HepG2 (cell line): ENCODE measurements at regions not wholly inside any gene's neighbourhood (a gene's known extent, or its start where the extent isn't known, plus 50 kb on each side); places are given as distances from the start of the nearest gene placed in this dataset.
"Not testable (repeated sequence)": the region's sequence is repeated elsewhere in the genome, so short reads cannot be mapped to it uniquely, and the experiment has no call there.

Experiments used
- ATAC-seq: fragments of 200-7000 bp; cut with Tn5 transposase; 3 replicates; pipeline ENCODE4 v1.9.1; 2020; ENCODE audit warnings: mild to moderate bottlenecking, moderate library complexity
- BruUV-seq: library from RNA; stranded (reverse); fragments of 400-500 nt; replicated peaks from 2 replicates; lab custom pipeline; 2021; lab: Mats Ljungman, UMichigan
- CTCF ChIA-PET: fragments of 300-600 bp; formaldehyde crosslinking; extraction: SDS; loops from one replicate; lab custom pipeline; 2021; ENCODE audit warnings: low total read pairs, inconsistent platforms, low intra/inter-chr PET ratio; lab: Yijun Ruan, JAX
- POLR2A ChIA-PET: fragments of 350-600 bp; sonication (Branson Sonifier 250); formaldehyde crosslinking; loops from one replicate; lab custom pipeline; 2020; ENCODE audit warnings: antibody characterized with exemption, inconsistent platforms; lab: Yijun Ruan, JAX
- DNase-seq: peaks from one replicate; pipeline ENCODE4 v3.0.0-alpha.2; 2015; ENCODE audit warnings: low spot score
- FAIRE-seq: peaks from 3 replicates; lab custom pipeline; 2011; peaks lifted over from hg19 to GRCh38; lab: Jason Lieb, UNC
- H2AFZ ChIP-seq: one replicate; pipeline ENCODE4 v1.6.1; 2011; ENCODE audit warnings: low read length, inconsistent platforms
- H3K27ac ChIP-seq: fragments of 300-600 bp; 3 replicates; pipeline ENCODE4 v1.8.0; 2011; ENCODE audit warnings: mixed run types, mild to moderate bottlenecking, mixed read lengths, low read length, inconsistent platforms; ENCODE audit not compliant: insufficient read depth; ENCODE audit errors: extremely low read length
- H3K27me3 ChIP-seq, 2 experiments: fragments of 200-600 bp in 1 of 2; 2 replicates in 1 of 2; 3 replicates in 1 of 2; pipeline versions ENCODE4 v1.6.0 to v1.8.0; 2011; ENCODE audit warnings: low read length in 2 of 2, mild to moderate bottlenecking in 2 of 2, moderate library complexity in 2 of 2, inconsistent platforms in 1 of 2; ENCODE audit not compliant: insufficient read depth in 2 of 2, control insufficient read depth in 1 of 2
- H3K36me3 ChIP-seq, 2 experiments: fragments of 200-600 bp in 1 of 2; replicated peaks in 1 of 2; 2 replicates in 1 of 2; 3 replicates in 1 of 2; pipeline versions ENCODE4 v1.5.1 to v1.8.0; 2011; ENCODE audit warnings: low read length in 2 of 2, inconsistent platforms in 1 of 2; ENCODE audit not compliant: insufficient read depth in 2 of 2, control insufficient read depth in 1 of 2
- H3K4me1 ChIP-seq: 2 replicates; pipeline ENCODE4 v1.5.1; 2012; ENCODE audit warnings: low read length, inconsistent platforms; ENCODE audit not compliant: insufficient read depth
- H3K4me2 ChIP-seq: 2 replicates; pipeline ENCODE4 v1.6.0; 2011; ENCODE audit warnings: low read depth, low read length, inconsistent platforms
- H3K4me3 ChIP-seq, 3 experiments: fragments of 200-600 bp in 1 of 3; sonication (generic), shearing (Covaris generic) in 1 of 3; replicated peaks in 1 of 3; 2 replicates each; pipeline ENCODE4 v1.5.1; 2011 to 2016; ENCODE audit warnings: low read length in 3 of 3, inconsistent platforms in 2 of 3, low read depth in 2 of 3, mild to moderate bottlenecking in 2 of 3, control low read depth in 1 of 3, mixed read lengths in 1 of 3; ENCODE audit not compliant: insufficient read depth in 1 of 3
- H3K79me2 ChIP-seq: one replicate; pipeline ENCODE4 v1.6.1; 2011; ENCODE audit warnings: low read length, inconsistent platforms; ENCODE audit not compliant: insufficient read depth
- H3K9ac ChIP-seq: 2 replicates; pipeline ENCODE4 v1.6.0; 2011; ENCODE audit warnings: mild to moderate bottlenecking, low read depth, low read length, inconsistent platforms; ENCODE audit not compliant: insufficient read depth
- H3K9me3 ChIP-seq: 2 replicates; pipeline ENCODE4 v1.5.1; 2012; ENCODE audit warnings: mild to moderate bottlenecking, low read length
- H4K20me1 ChIP-seq: 2 replicates; pipeline ENCODE4 v1.6.0; 2011; ENCODE audit warnings: inconsistent platforms, mild to moderate bottlenecking, low read length, moderate library complexity; ENCODE audit not compliant: insufficient read depth
- FOXP1 ChIP-seq, 2 experiments: fragments of 450-650 bp in 1 of 2; IDR thresholded peaks; 2 replicates each; pipeline ENCODE4 v1.6.1; 2017 to 2018; ENCODE audit warnings: antibody characterized with exemption in 1 of 2
- HNRNPH1 ChIP-seq: fragments of 200-400 bp; formaldehyde crosslinking; optimal IDR thresholded peaks from 2 replicates; pipeline ENCODE3; 2017; ENCODE audit warnings: mild to moderate bottlenecking, low read depth, low read length
- NR3C1 ChIP-seq: sonication (generic); formaldehyde crosslinking; IDR thresholded peaks from 2 replicates; pipeline ENCODE4 v1.4.0; 2020; ENCODE audit warnings: missing genetic modification reagents
- RBM22 ChIP-seq: fragments of 200-400 bp; formaldehyde crosslinking; optimal IDR thresholded peaks from 2 replicates; pipeline ENCODE3; 2017; ENCODE audit warnings: mild to moderate bottlenecking, low read length, moderate library complexity
- RELA ChIP-seq: sonication (generic); formaldehyde crosslinking; IDR thresholded peaks from 2 replicates; pipeline ENCODE4 v1.4.0; 2020; ENCODE audit warnings: missing genetic modification reagents
- SKI ChIP-seq: fragments of 450-650 bp; IDR thresholded peaks from one replicate; pipeline ENCODE4 v1.6.1; 2018; ENCODE audit warnings: mild to moderate bottlenecking; ENCODE audit not compliant: partially characterized antibody
- ZNF282 ChIP-seq: fragments of 450-650 bp; IDR thresholded peaks from 2 replicates; pipeline ENCODE4 v1.6.1; 2018; ENCODE audit not compliant: partially characterized antibody
- ZNF343 ChIP-seq: sonication (generic); formaldehyde crosslinking; IDR thresholded peaks from 2 replicates; pipeline ENCODE4 v1.4.0; 2020; ENCODE audit warnings: mild to moderate bottlenecking, missing genetic modification reagents
- ZNF432 ChIP-seq: sonication (generic); formaldehyde crosslinking; IDR thresholded peaks from 2 replicates; pipeline ENCODE4 v1.5.0; 2020; ENCODE audit warnings: missing genetic modification reagents, mild to moderate bottlenecking, borderline replicate concordance
- ZNF501 ChIP-seq: sonication (generic); formaldehyde crosslinking; IDR thresholded peaks from 2 replicates; pipeline ENCODE4 v1.5.1; 2020; ENCODE audit warnings: mild to moderate bottlenecking, moderate library complexity, missing genetic modification reagents
- WGBS: methylation state at CpG from one replicate; pipeline ENCODE4 v1.1.6; 2017; ENCODE audit warnings: low lambda C conversion rate; 5-methylcytosine and 5-hydroxymethylcytosine counted together
- in situ Hi-C: cut with HindIII; loops from 2 replicates; pipeline ENCODE4 v1.10.0; 2017; ENCODE audit warnings: low pct_unique_long_range_greater_than_20kb; ENCODE audit not compliant: extremely low pct_ligation_motif_present
- intact Hi-C: fragments of 100-400 bp; cut with micrococcal nuclease; formaldehyde crosslinking; loops from one replicate; pipeline ENCODE4 v1.10.0; 2022; ENCODE audit not compliant: unreplicated experiment
- TF ChIP-seq, protein P1 (sequence below): sonication (generic); formaldehyde crosslinking; IDR thresholded peaks from 2 replicates; pipeline ENCODE4 v1.4.0; 2020; ENCODE audit warnings: missing genetic modification reagents, low read depth, mild to moderate bottlenecking, borderline replicate concordance
- TF ChIP-seq, protein P2 (sequence below): IDR thresholded peaks from 2 replicates; pipeline ENCODE4 v1.6.1; 2016; ENCODE audit warnings: mild to moderate bottlenecking, missing biosample characterization, missing genetic modification reagents
- TF ChIP-seq, protein P3 (sequence below): IDR thresholded peaks from 2 replicates; pipeline ENCODE4 v1.6.1; 2016; ENCODE audit warnings: missing compliant biosample characterization, missing genetic modification reagents, borderline replicate concordance

DNA sequence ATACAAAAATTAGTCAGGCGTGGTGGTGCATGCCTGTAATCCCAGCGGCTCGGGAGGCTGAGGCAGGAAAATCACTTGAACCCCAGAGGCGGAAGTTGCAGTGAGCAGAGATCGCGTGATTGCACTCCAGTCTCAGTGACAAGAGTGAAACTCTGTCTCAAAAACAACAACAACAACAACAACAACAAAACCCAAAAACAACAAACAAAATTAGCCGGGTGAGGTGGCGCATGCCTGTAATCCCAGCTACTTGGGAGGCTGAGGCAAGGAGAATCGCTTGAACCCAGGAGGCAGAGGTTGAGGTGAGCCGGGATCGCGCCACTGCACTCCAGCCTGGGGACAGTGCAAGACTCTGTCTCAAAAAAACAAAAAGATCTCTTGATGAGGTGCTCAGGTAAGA, 120.5 kb upstream of the SALL4 start:
- BruUV-seq; TF ChIP-seq FOXP1 (CRISPR knock-in tag; IDR thresholded peaks at IDR 0.05): not testable (repeated sequence)
- TF ChIP-seq FOXP1 (IDR thresholded peaks at IDR 0.05): peak; percentile 54; the same call in 1 of the 2 replicates
- TF ChIP-seq, all 625 proteins: peak for 1; not testable (repeated sequence) for 624
- FAIRE-seq, H3K79me2 ChIP-seq, H3K36me3 ChIP-seq, H3K4me2 ChIP-seq, H3K9me3 ChIP-seq, H3K4me3 ChIP-seq, H3K27ac ChIP-seq, ATAC-seq, H3K4me1 ChIP-seq, in situ Hi-C loops, H3K27me3 ChIP-seq, DNase-seq, H4K20me1 ChIP-seq, H3K9ac ChIP-seq, H2AFZ ChIP-seq, intact Hi-C loops, CTCF ChIA-PET, POLR2A ChIA-PET: not testable (repeated sequence)
- WGBS: 76% methylated on average over 12 of the region's 12 CpGs

DNA sequence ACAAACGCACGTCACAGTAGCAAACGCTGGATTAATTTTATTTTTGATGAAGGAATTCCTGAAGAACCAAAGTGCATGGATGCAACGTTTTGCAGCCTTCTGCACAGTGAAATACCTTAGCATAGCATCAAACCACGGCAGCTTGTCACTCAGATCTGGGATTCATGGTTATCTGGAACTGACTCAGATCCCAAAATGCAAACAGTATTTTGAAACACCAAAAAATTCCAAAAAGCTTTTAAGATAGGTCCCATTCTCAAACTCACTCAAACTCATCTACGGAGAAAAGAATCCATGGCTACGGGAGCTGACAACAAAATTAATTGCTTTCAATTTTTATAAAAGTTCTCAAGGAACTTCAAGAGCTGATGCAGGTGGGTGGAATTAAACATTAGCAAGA, 116.2 kb upstream of the SALL4 start:
- in situ Hi-C loops: no loop called here
- POLR2A ChIA-PET: no interaction called here
- intact Hi-C loops: no loop called here
- no peak for DNase-seq
- no peak for FAIRE-seq
- Histone ChIP-seq H2AFZ (no peak overlapping the region), H3K79me2 (no peaks in the 10 kb centered on the region), H3K9me3 (no peaks in the 10 kb centered on the region), H3K4me3 (no peak overlapping the region)
- WGBS: 36% methylated on average over 7 of the region's 7 CpGs
- ATAC-seq: no peak
- no peak for TF ChIP-seq RELA (CRISPR knock-in tag)
- TF ChIP-seq HNRNPH1: no peak
- no peak for TF ChIP-seq RBM22
- TF ChIP-seq, protein P1, sequence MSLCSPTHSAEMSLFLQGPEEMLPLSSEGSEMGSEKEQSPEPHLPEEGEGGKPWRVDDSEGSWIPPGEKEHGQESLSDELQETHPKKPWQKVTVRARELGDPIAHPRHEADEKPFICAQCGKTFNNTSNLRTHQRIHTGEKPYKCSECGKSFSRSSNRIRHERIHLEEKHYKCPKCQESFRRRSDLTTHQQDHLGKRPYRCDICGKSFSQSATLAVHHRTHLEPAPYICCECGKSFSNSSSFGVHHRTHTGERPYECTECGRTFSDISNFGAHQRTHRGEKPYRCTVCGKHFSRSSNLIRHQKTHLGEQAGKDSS: no peak
- no peak for TF ChIP-seq SKI
- TF ChIP-seq, protein P2, sequence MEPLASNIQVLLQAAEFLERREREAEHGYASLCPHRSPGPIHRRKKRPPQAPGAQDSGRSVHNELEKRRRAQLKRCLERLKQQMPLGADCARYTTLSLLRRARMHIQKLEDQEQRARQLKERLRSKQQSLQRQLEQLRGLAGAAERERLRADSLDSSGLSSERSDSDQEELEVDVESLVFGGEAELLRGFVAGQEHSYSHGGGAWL (CRISPR knock-in tag): no peak
- no peak for TF ChIP-seq ZNF432 (CRISPR knock-in tag)
- TF ChIP-seq, protein P3, sequence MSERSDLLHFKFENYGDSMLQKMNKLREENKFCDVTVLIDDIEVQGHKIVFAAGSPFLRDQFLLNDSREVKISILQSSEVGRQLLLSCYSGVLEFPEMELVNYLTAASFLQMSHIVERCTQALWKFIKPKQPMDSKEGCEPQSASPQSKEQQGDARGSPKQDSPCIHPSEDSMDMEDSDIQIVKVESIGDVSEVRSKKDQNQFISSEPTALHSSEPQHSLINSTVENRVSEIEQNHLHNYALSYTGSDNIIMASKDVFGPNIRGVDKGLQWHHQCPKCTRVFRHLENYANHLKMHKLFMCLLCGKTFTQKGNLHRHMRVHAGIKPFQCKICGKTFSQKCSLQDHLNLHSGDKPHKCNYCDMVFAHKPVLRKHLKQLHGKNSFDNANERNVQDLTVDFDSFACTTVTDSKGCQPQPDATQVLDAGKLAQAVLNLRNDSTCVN: no peak
- TF ChIP-seq ZNF282: no peak
- no peak for TF ChIP-seq ZNF501 (CRISPR knock-in tag)
- no peak for TF ChIP-seq NR3C1
- no peak for TF ChIP-seq ZNF343 (CRISPR knock-in tag)
- TF ChIP-seq, all 625 proteins: peak for 0
- CTCF ChIA-PET: no interaction called here
- Histone ChIP-seq H4K20me1 (no peaks in the 10 kb centered on the region), H3K4me1 (no peaks in the 10 kb centered on the region), H3K9ac (no peak overlapping the region), H3K4me2 (no peak overlapping the region), H3K36me3 (no peaks in the 10 kb centered on the region), H3K27me3 (no peaks in the 10 kb centered on the region), H3K27ac (no peak overlapping the region)
- no TSS peak for BruUV-seq
